HL-60 (cell line): ENCODE measurements at regions not wholly inside any gene's neighbourhood (a gene's known extent, or its start where the extent isn't known, plus 50 kb on each side); places are given as distances from the start of the nearest gene placed in this dataset.

Experiments used
- CTCF ChIP-seq: IDR thresholded peaks from one replicate; pipeline ENCODE4 v1.5.1; 2011; ENCODE audit warnings: low read length, control low read depth, inconsistent platforms; ENCODE audit not compliant: insufficient read depth
- POLR2AphosphoS5 ChIP-seq: IDR thresholded peaks from 2 replicates; pipeline ENCODE4 v1.6.1; 2012; ENCODE audit warnings: low read depth

GRCh38 chr10:128221807-128222206 lies 95.6 kb upstream of the MKI67 start:
- TF ChIP-seq CTCF (no peak), POLR2AphosphoS5 (no peak)
